ENCODE measurements at regions not wholly inside any gene's neighbourhood (a gene's known extent, or its start where the extent isn't known, plus 50 kb on each side); places are given as distances from the start of the nearest gene placed in this dataset.

DNA sequence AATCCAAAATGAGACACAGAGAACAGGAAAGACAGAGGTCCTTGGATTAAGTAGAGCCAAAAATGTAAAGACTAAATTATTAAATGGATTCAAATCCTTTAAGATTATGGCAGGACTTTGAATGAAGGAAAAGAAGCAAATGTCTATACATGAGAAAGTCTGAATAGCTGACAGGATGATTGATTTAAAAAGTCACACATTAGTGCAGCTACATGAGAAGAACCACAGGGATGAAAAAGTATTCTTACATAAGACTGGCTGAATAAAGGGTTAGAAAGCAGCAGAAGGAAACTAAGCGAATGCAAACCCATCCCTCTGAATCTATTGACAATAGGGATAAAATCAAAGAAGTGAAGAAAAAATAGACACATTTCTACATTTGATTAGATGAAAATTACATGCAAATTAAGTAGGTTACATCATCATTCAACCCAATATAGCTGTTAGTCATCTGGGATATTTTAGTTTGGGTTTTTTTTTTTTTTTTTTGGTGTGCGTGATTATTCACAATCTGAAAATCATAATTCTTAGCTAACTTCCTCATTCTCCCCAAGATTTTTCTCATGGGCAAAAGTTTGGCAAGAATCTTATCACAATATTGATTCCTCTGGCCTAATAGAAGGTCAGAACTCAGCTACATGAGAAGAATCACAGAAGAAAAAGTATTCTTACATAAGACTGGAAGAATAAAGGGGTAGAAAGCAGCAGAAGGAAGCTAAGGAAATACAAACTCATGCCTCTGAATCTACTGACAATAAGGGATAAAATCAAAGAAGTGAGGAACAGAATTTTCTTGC is 845.4 kb downstream of the HACE1 start:
- ChIA-PET POLR2A (no interaction called here), CTCF (no interaction called here)
- Histone ChIP-seq H3K9me3 (ENCODE audit: low read length) (no peaks in the 10 kb centered on the region), H3K36me3 (ENCODE audit: insufficient read depth, low read length) (no peaks in the 10 kb centered on the region), H3K4me3 (ENCODE audit: low read length) (no peak overlapping the region), H3K27ac (ENCODE audit: low read depth, low read length) (no peak overlapping the region), H3K27me3 (ENCODE audit: insufficient read depth, low read length, poor library complexity, severe bottlenecking) (no peaks in the 10 kb centered on the region), H3K4me1 (ENCODE audit: insufficient read depth, low read length) (no peaks in the 10 kb centered on the region)
- DNase-seq: no peak
- H3K4me1 Mint-ChIP-seq: no peaks in the 10 kb centered on the region
- no peak overlapping the region for H3K27ac Mint-ChIP-seq
- H3K27me3 Mint-ChIP-seq: peaks cover 0 to 1% of the 10 kb centered on the region in 2 donors
- no peaks in the 10 kb centered on the region for H3K36me3 Mint-ChIP-seq
- H3K4me3 Mint-ChIP-seq: no peak overlapping the region
- peaks cover 0 to 6% (median 3%) of the 10 kb centered on the region in 5 donors for H3K9me3 Mint-ChIP-seq

- Mint-ChIP-seq H3K4me1 (no peaks in the 10 kb centered on the region), H3K27me3 (no peaks in the 10 kb centered on the region), H3K27ac (no peak overlapping the region), H3K36me3 (no peaks in the 10 kb centered on the region), H3K9me3 (peaks cover 0 to 6% (median 3%) of the 10 kb centered on the region in 5 donors), H3K4me3 (no peak overlapping the region)
- no peaks in the 10 kb centered on the region for H3K27me3 ChIP-seq (ENCODE audit: insufficient read depth, low read length, poor library complexity, severe bottlenecking)
- ChIA-PET CTCF (no interaction called here), POLR2A (no interaction called here)
- H3K4me3 ChIP-seq (ENCODE audit: low read length): no peak overlapping the region
- H3K36me3 ChIP-seq (ENCODE audit: insufficient read depth, low read length): no peaks in the 10 kb centered on the region
- no peaks in the 10 kb centered on the region for H3K4me1 ChIP-seq (ENCODE audit: insufficient read depth, low read length)
- DNase-seq: no peak
- H3K9me3 ChIP-seq (ENCODE audit: low read length): no peaks in the 10 kb centered on the region
- H3K27ac ChIP-seq (ENCODE audit: low read depth, low read length): no peak overlapping the region
Measured at GRCh38 chr6:104013312-104013971, 846.3 kb downstream of the HACE1 start.

GRCh38 chr6:104010897-104011296 is 848.8 kb downstream of the HACE1 start:
- POLR2A ChIA-PET: no interaction called here
- no peaks in the 10 kb centered on the region for H3K36me3 Mint-ChIP-seq
- H3K27me3 Mint-ChIP-seq: no peaks in the 10 kb centered on the region
- H3K27me3 ChIP-seq (ENCODE audit: insufficient read depth, low read length, poor library complexity, severe bottlenecking): no peaks in the 10 kb centered on the region
- H3K36me3 ChIP-seq (ENCODE audit: insufficient read depth, low read length): no peaks in the 10 kb centered on the region
- CTCF ChIA-PET: no interaction called here
- no peak overlapping the region for H3K27ac ChIP-seq (ENCODE audit: low read depth, low read length)
- H3K4me1 Mint-ChIP-seq: no peaks in the 10 kb centered on the region
- no peak overlapping the region for H3K27ac Mint-ChIP-seq
- peaks cover 0 to 9% (median 4%) of the 10 kb centered on the region in 5 donors for H3K9me3 Mint-ChIP-seq
- DNase-seq: no peak
- no peaks in the 10 kb centered on the region for H3K4me1 ChIP-seq (ENCODE audit: insufficient read depth, low read length)
- no peak overlapping the region for H3K4me3 Mint-ChIP-seq
- H3K4me3 ChIP-seq (ENCODE audit: low read length): no peak overlapping the region
- no peaks in the 10 kb centered on the region for H3K9me3 ChIP-seq (ENCODE audit: low read length)

- POLR2A ChIA-PET: no interaction called here
Measured at GRCh38 chr6:104003803-104004516, 855.8 kb downstream of the HACE1 start.

GRCh38 chr6:103995571-103995970 is 864.1 kb downstream of the HACE1 start:
- H3K4me1 ChIP-seq (ENCODE audit: insufficient read depth, low read length): no peaks in the 10 kb centered on the region
- H3K4me3 ChIP-seq (ENCODE audit: low read length): no peak overlapping the region
- H3K27me3 ChIP-seq (ENCODE audit: insufficient read depth, low read length, poor library complexity, severe bottlenecking): no peaks in the 10 kb centered on the region
- no peak overlapping the region for H3K27ac ChIP-seq (ENCODE audit: low read depth, low read length)
- Mint-ChIP-seq H3K4me1 (no peaks in the 10 kb centered on the region), H3K36me3 (no peaks in the 10 kb centered on the region), H3K9me3 (peaks cover 0 to 10% (median 3%) of the 10 kb centered on the region in 5 donors), H3K4me3 (no peak overlapping the region), H3K27ac (no peak overlapping the region), H3K27me3 (no peaks in the 10 kb centered on the region)
- CTCF ChIA-PET: no interaction called here
- POLR2A ChIA-PET: no interaction called here
- no peaks in the 10 kb centered on the region for H3K9me3 ChIP-seq (ENCODE audit: low read length)
- DNase-seq: no peak
- no peaks in the 10 kb centered on the region for H3K36me3 ChIP-seq (ENCODE audit: insufficient read depth, low read length)

More at GRCh38 chr6:104003803-104004516, 855.8 kb downstream of the HACE1 start:
- H3K27me3 ChIP-seq (ENCODE audit: insufficient read depth, low read length, poor library complexity, severe bottlenecking): no peaks in the 10 kb centered on the region
- H3K4me1 ChIP-seq (ENCODE audit: insufficient read depth, low read length): no peaks in the 10 kb centered on the region
- H3K36me3 ChIP-seq (ENCODE audit: insufficient read depth, low read length): no peaks in the 10 kb centered on the region
- DNase-seq: no peak
- no peak overlapping the region for H3K4me3 ChIP-seq (ENCODE audit: low read length)
- CTCF ChIA-PET: no interaction called here
- no peak overlapping the region for H3K27ac ChIP-seq (ENCODE audit: low read depth, low read length)
- Mint-ChIP-seq H3K27me3 (no peaks in the 10 kb centered on the region), H3K36me3 (no peaks in the 10 kb centered on the region), H3K27ac (no peak overlapping the region), H3K9me3 (peaks cover 0 to 12% (median 1%) of the 10 kb centered on the region in 5 donors), H3K4me3 (no peak overlapping the region), H3K4me1 (no peaks in the 10 kb centered on the region)
- H3K9me3 ChIP-seq (ENCODE audit: low read length): no peaks in the 10 kb centered on the region

DNA sequence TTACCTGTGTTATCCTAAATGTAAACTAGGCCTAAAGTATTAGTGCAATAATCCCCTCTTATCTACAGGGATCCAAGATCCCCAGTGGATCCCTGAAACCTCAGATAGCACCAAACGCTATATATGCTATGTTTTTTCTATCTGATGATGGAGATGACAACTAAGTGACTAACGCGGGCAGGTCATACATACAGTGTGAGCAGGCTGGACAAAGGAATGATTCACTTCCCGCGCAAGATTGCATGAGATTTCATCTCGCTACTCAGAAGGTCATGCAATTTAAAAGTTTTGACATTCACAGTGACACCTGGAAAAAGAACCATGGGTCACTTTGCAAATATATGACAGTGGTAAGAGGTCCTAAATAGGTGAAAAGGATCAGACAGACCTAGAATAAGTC is 875.9 kb downstream of the HACE1 start:
- Histone ChIP-seq H3K4me1 (ENCODE audit: insufficient read depth, low read length) (no peaks in the 10 kb centered on the region), H3K27ac (ENCODE audit: low read depth, low read length) (no peak overlapping the region), H3K27me3 (ENCODE audit: insufficient read depth, low read length, poor library complexity, severe bottlenecking) (no peaks in the 10 kb centered on the region), H3K9me3 (ENCODE audit: low read length) (no peaks in the 10 kb centered on the region), H3K36me3 (ENCODE audit: insufficient read depth, low read length) (no peaks in the 10 kb centered on the region), H3K4me3 (ENCODE audit: low read length) (no peak overlapping the region)
- POLR2A ChIA-PET: no interaction called here
- Mint-ChIP-seq H3K27me3 (no peaks in the 10 kb centered on the region), H3K4me1 (no peaks in the 10 kb centered on the region), H3K36me3 (no peaks in the 10 kb centered on the region), H3K9me3 (peaks cover 3 to 38% (median 6%) of the 10 kb centered on the region in 5 donors), H3K4me3 (no peak overlapping the region), H3K27ac (no peak overlapping the region)
- CTCF ChIA-PET: interaction anchor here (1.0 kb wide), 1 partner anchor 9 kb away, joined by 4 read pairs; no protein-coding TSS in a partner anchor
- DNase-seq: no peak

- Histone ChIP-seq H3K27ac (ENCODE audit: low read depth, low read length) (no peak overlapping the region), H3K36me3 (ENCODE audit: insufficient read depth, low read length) (no peaks in the 10 kb centered on the region), H3K4me3 (ENCODE audit: low read length) (no peak overlapping the region), H3K4me1 (ENCODE audit: insufficient read depth, low read length) (no peaks in the 10 kb centered on the region), H3K9me3 (ENCODE audit: low read length) (no peaks in the 10 kb centered on the region), H3K27me3 (ENCODE audit: insufficient read depth, low read length, poor library complexity, severe bottlenecking) (no peaks in the 10 kb centered on the region)
- CTCF ChIA-PET: no interaction called here
- no peaks in the 10 kb centered on the region for H3K36me3 Mint-ChIP-seq
- no peaks in the 10 kb centered on the region for H3K27me3 Mint-ChIP-seq
- H3K27ac Mint-ChIP-seq: no peak overlapping the region
- POLR2A ChIA-PET: no interaction called here
- no peaks in the 10 kb centered on the region for H3K4me1 Mint-ChIP-seq
- no peak for DNase-seq
- peaks cover 3 to 34% (median 6%) of the 10 kb centered on the region in 5 donors for H3K9me3 Mint-ChIP-seq
- H3K4me3 Mint-ChIP-seq: no peak overlapping the region
Measured at GRCh38 chr6:103983011-103983410, 876.7 kb downstream of the HACE1 start.

DNA sequence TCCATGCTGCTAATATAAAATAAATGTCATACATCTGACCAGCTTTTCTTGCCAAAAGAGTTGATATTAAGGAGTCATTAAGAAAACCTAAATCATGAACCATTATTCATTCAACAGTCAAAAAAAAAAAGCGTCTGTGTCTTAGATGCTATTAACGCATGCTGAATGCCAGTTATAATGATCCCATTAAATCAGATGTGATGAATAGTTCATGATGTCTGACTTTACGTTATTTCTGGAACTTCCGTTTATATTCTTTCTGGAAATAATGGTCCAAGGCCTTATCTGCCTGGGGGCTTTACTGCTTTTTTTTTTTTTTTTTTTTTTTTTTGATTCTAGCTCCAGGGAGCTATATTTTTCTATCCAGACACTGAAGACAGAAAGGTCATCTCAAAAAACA is 877.1 kb downstream of the HACE1 start:
- peaks cover 3 to 34% (median 5%) of the 10 kb centered on the region in 5 donors for H3K9me3 Mint-ChIP-seq
- CTCF ChIA-PET: no interaction called here
- POLR2A ChIA-PET: no interaction called here

More for the DNA sequence above, 877.1 kb downstream of the HACE1 start:
- no peaks in the 10 kb centered on the region for H3K4me1 Mint-ChIP-seq
- H3K4me1 ChIP-seq (ENCODE audit: insufficient read depth, low read length): no peaks in the 10 kb centered on the region
- no peak overlapping the region for H3K4me3 ChIP-seq (ENCODE audit: low read length)
- no peaks in the 10 kb centered on the region for H3K27me3 ChIP-seq (ENCODE audit: insufficient read depth, low read length, poor library complexity, severe bottlenecking)
- H3K27me3 Mint-ChIP-seq: no peaks in the 10 kb centered on the region
- H3K27ac ChIP-seq (ENCODE audit: low read depth, low read length): no peak overlapping the region
- H3K9me3 ChIP-seq (ENCODE audit: low read length): no peaks in the 10 kb centered on the region
- no peaks in the 10 kb centered on the region for H3K36me3 ChIP-seq (ENCODE audit: insufficient read depth, low read length)
- H3K36me3 Mint-ChIP-seq: no peaks in the 10 kb centered on the region
- no peak for DNase-seq
- H3K4me3 Mint-ChIP-seq: no peak overlapping the region
- no peak overlapping the region for H3K27ac Mint-ChIP-seq
